ENCODE measurements at regions not wholly inside any gene's neighbourhood (a gene's known extent, or its start where the extent isn't known, plus 50 kb on each side); places are given as distances from the start of the nearest gene placed in this dataset.
"Not testable (repeated sequence)": the region's sequence is repeated elsewhere in the genome, so short reads cannot be mapped to it uniquely, and the experiment has no call there.

- TF ChIP-seq CTCF (IDR thresholded peaks at IDR 0.05) (no peak), POLR2A (IDR thresholded peaks at IDR 0.05) (no peak)
- no peaks in the 10 kb centered on the region for H3K27me3 ChIP-seq
- H3K9me3 ChIP-seq, result no peaks in the 10 kb centered on the region
- ATAC-seq, result no peak
- intact Hi-C loops (cut with DNase I), result no loop called here
- H3K36me3 ChIP-seq, result no peaks in the 10 kb centered on the region
- DNase-seq, result no peak
- no peaks in the 10 kb centered on the region for H3K4me1 ChIP-seq
- H3K4me3 ChIP-seq, result no peak overlapping the region
- no peak overlapping the region for H3K27ac ChIP-seq
- WGBS, 4 donors, result 68 to 77% (median 70%) methylated on average over 5 of the region's 5 CpGs
These were observed 659.9 kb downstream of the UQCRFS1 start for GRCh38 chr19:28553005-28553404.

GRCh38 chr19:28549680-28550277 is 663.2 kb downstream of the UQCRFS1 start:
- no peaks in the 10 kb centered on the region for H3K27me3 ChIP-seq
- no peak overlapping the region for H3K27ac ChIP-seq
- ATAC-seq (no peak), DNase-seq (no peak)
- no peaks in the 10 kb centered on the region for H3K36me3 ChIP-seq
- no peaks in the 10 kb centered on the region for H3K9me3 ChIP-seq
- 71 to 75% (median 73%) methylated on average over 7 of the region's 7 CpGs for WGBS, 4 donors
- TF ChIP-seq CTCF (IDR thresholded peaks at IDR 0.05) (no peak), POLR2A (IDR thresholded peaks at IDR 0.05) (no peak)
- intact Hi-C loops (cut with DNase I), result no loop called here
- no peaks in the 10 kb centered on the region for H3K4me1 ChIP-seq
- no peak overlapping the region for H3K4me3 ChIP-seq

GRCh38 chr19:28546148-28546685 is 666.7 kb downstream of the UQCRFS1 start:
- TF ChIP-seq CTCF (IDR thresholded peaks at IDR 0.05) (no peak), POLR2A (IDR thresholded peaks at IDR 0.05) (no peak)
- Histone ChIP-seq H3K4me1 (no peaks in the 10 kb centered on the region), H3K4me3 (no peak overlapping the region), H3K36me3 (no peaks in the 10 kb centered on the region), H3K9me3 (no peaks in the 10 kb centered on the region), H3K27ac (no peak overlapping the region), H3K27me3 (peaks cover 0 to 4% (median 0%) of the 10 kb centered on the region in 9 donors)
- intact Hi-C loops (cut with DNase I), result no loop called here
- 77 to 85% (median 78%) methylated on average over 10 of the region's 10 CpGs for WGBS, 4 donors
- ATAC-seq (no peak), DNase-seq (no peak)

- H3K27ac ChIP-seq; H3K27me3 ChIP-seq; H3K4me1 ChIP-seq; H3K36me3 ChIP-seq; H3K4me3 ChIP-seq; H3K9me3 ChIP-seq; intact Hi-C loops (cut with DNase I); ATAC-seq; DNase-seq: not testable (repeated sequence)
- 81 to 87% (median 84%) methylated on average over 7 of the region's 7 CpGs for WGBS, 4 donors
These were observed 667.6 kb downstream of the UQCRFS1 start for GRCh38 chr19:28545397-28545796.

All from heart left ventricle (tissue), 16 donors.